HepG2 (cell line): ENCODE measurements at regions not wholly inside any gene's neighbourhood (a gene's known extent, or its start where the extent isn't known, plus 50 kb on each side); places are given as distances from the start of the nearest gene placed in this dataset.

Source experiments
- ATAC-seq: fragments of 200-7000 bp; cut with Tn5 transposase; 3 replicates; pipeline ENCODE4 v1.9.1; 2020; ENCODE audit warnings: mild to moderate bottlenecking, moderate library complexity
- BruUV-seq: library from RNA; stranded (reverse); fragments of 400-500 nt; replicated peaks from 2 replicates; lab custom pipeline; 2021; lab: Mats Ljungman, UMichigan
- CTCF ChIA-PET: fragments of 300-600 bp; formaldehyde crosslinking; extraction: SDS; loops from one replicate; lab custom pipeline; 2021; ENCODE audit warnings: low total read pairs, inconsistent platforms, low intra/inter-chr PET ratio; lab: Yijun Ruan, JAX
- POLR2A ChIA-PET: fragments of 350-600 bp; sonication (Branson Sonifier 250); formaldehyde crosslinking; loops from one replicate; lab custom pipeline; 2020; ENCODE audit warnings: antibody characterized with exemption, inconsistent platforms; lab: Yijun Ruan, JAX
- DNase-seq: peaks from one replicate; pipeline ENCODE4 v3.0.0-alpha.2; 2015; ENCODE audit warnings: low spot score
- FAIRE-seq: peaks from 3 replicates; lab custom pipeline; 2011; peaks lifted over from hg19 to GRCh38; lab: Jason Lieb, UNC
- H2AFZ ChIP-seq: one replicate; pipeline ENCODE4 v1.6.1; 2011; ENCODE audit warnings: low read length, inconsistent platforms
- H3K27ac ChIP-seq: fragments of 300-600 bp; 3 replicates; pipeline ENCODE4 v1.8.0; 2011; ENCODE audit warnings: mixed run types, mild to moderate bottlenecking, mixed read lengths, low read length, inconsistent platforms; ENCODE audit not compliant: insufficient read depth; ENCODE audit errors: extremely low read length
- H3K27me3 ChIP-seq, 2 experiments: fragments of 200-600 bp in 1 of 2; 2 replicates in 1 of 2; 3 replicates in 1 of 2; pipeline versions ENCODE4 v1.6.0 to v1.8.0; 2011; ENCODE audit warnings: low read length in 2 of 2, mild to moderate bottlenecking in 2 of 2, moderate library complexity in 2 of 2, inconsistent platforms in 1 of 2; ENCODE audit not compliant: insufficient read depth in 2 of 2, control insufficient read depth in 1 of 2
- H3K36me3 ChIP-seq, 2 experiments: fragments of 200-600 bp in 1 of 2; replicated peaks in 1 of 2; 2 replicates in 1 of 2; 3 replicates in 1 of 2; pipeline versions ENCODE4 v1.5.1 to v1.8.0; 2011; ENCODE audit warnings: low read length in 2 of 2, inconsistent platforms in 1 of 2; ENCODE audit not compliant: insufficient read depth in 2 of 2, control insufficient read depth in 1 of 2
- H3K4me1 ChIP-seq: 2 replicates; pipeline ENCODE4 v1.5.1; 2012; ENCODE audit warnings: low read length, inconsistent platforms; ENCODE audit not compliant: insufficient read depth
- H3K4me2 ChIP-seq: 2 replicates; pipeline ENCODE4 v1.6.0; 2011; ENCODE audit warnings: low read depth, low read length, inconsistent platforms
- H3K4me3 ChIP-seq, 3 experiments: fragments of 200-600 bp in 1 of 3; sonication (generic), shearing (Covaris generic) in 1 of 3; replicated peaks in 1 of 3; 2 replicates each; pipeline ENCODE4 v1.5.1; 2011 to 2016; ENCODE audit warnings: low read length in 3 of 3, inconsistent platforms in 2 of 3, low read depth in 2 of 3, mild to moderate bottlenecking in 2 of 3, control low read depth in 1 of 3, mixed read lengths in 1 of 3; ENCODE audit not compliant: insufficient read depth in 1 of 3
- H3K79me2 ChIP-seq: one replicate; pipeline ENCODE4 v1.6.1; 2011; ENCODE audit warnings: low read length, inconsistent platforms; ENCODE audit not compliant: insufficient read depth
- H3K9ac ChIP-seq: 2 replicates; pipeline ENCODE4 v1.6.0; 2011; ENCODE audit warnings: mild to moderate bottlenecking, low read depth, low read length, inconsistent platforms; ENCODE audit not compliant: insufficient read depth
- H3K9me3 ChIP-seq: 2 replicates; pipeline ENCODE4 v1.5.1; 2012; ENCODE audit warnings: mild to moderate bottlenecking, low read length
- H4K20me1 ChIP-seq: 2 replicates; pipeline ENCODE4 v1.6.0; 2011; ENCODE audit warnings: inconsistent platforms, mild to moderate bottlenecking, low read length, moderate library complexity; ENCODE audit not compliant: insufficient read depth
- DMTF1 ChIP-seq: sonication (generic); formaldehyde crosslinking; IDR thresholded peaks from 2 replicates; pipeline ENCODE4 v1.4.0; 2020; ENCODE audit warnings: mild to moderate bottlenecking, missing genetic modification reagents
- ELF4 ChIP-seq: sonication (generic); formaldehyde crosslinking; IDR thresholded peaks from 2 replicates; pipeline ENCODE4 v1.5.0; 2020; ENCODE audit warnings: missing genetic modification reagents, mild to moderate bottlenecking, moderate library complexity, borderline replicate concordance
- MTF1 ChIP-seq: sonication (generic); formaldehyde crosslinking; IDR thresholded peaks from 2 replicates; pipeline ENCODE4 v1.5.0; 2020; ENCODE audit warnings: missing genetic modification reagents
- SRSF4 ChIP-seq: fragments of 200-400 bp; formaldehyde crosslinking; IDR thresholded peaks from one replicate; pipeline ENCODE4 v1.6.1; 2018; ENCODE audit warnings: mild to moderate bottlenecking, low read depth, low read length, moderate library complexity; ENCODE audit not compliant: poor library complexity, severe bottlenecking
- TRIM24 ChIP-seq: sonication (generic); formaldehyde crosslinking; IDR thresholded peaks from 2 replicates; pipeline ENCODE4 v1.8.0; 2022; ENCODE audit warnings: mild to moderate bottlenecking, missing genetic modification reagents
- ZFP62 ChIP-seq: sonication (generic); formaldehyde crosslinking; IDR thresholded peaks from 2 replicates; pipeline ENCODE4 v1.4.0; 2020; ENCODE audit warnings: missing genetic modification reagents
- WGBS: methylation state at CpG from one replicate; pipeline ENCODE4 v1.1.6; 2017; ENCODE audit warnings: low lambda C conversion rate; 5-methylcytosine and 5-hydroxymethylcytosine counted together
- in situ Hi-C: cut with HindIII; loops from 2 replicates; pipeline ENCODE4 v1.10.0; 2017; ENCODE audit warnings: low pct_unique_long_range_greater_than_20kb; ENCODE audit not compliant: extremely low pct_ligation_motif_present
- intact Hi-C: fragments of 100-400 bp; cut with micrococcal nuclease; formaldehyde crosslinking; loops from one replicate; pipeline ENCODE4 v1.10.0; 2022; ENCODE audit not compliant: unreplicated experiment
- TF ChIP-seq, protein P1 (sequence below): sonication (generic); formaldehyde crosslinking; IDR thresholded peaks from 2 replicates; pipeline ENCODE4 v1.8.0; 2022; ENCODE audit warnings: missing genetic modification reagents, mild to moderate bottlenecking, inconsistent platforms, borderline replicate concordance

GRCh38 chr5:3268760-3269330 lies 326.8 kb upstream of the IRX1 start:
- no peaks in the 10 kb centered on the region; a peak in 1 of 5 replicates for H3K27me3 ChIP-seq
- intact Hi-C loops: no loop called here
- H4K20me1 ChIP-seq: no peaks in the 10 kb centered on the region
- TF ChIP-seq, protein P1, sequence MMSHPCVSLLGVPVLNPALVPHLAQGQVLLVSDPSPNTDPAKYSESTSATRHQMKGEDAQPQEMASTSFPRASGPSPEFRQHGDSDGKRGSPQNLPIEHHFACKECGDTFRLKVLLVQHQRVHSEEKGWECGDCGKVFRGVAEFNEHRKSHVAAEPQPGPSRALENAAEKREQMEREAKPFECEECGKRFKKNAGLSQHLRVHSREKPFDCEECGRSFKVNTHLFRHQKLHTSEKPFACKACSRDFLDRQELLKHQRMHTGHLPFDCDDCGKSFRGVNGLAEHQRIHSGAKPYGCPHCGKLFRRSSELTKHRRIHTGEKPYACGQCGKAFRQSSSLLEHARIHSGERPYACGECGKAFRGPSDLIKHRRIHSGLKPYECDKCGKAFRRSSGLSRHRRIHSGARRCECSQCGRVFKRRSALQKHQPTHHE (CRISPR knock-in tag): no peak
- TF ChIP-seq TRIM24 (no peak), MTF1 (no peak), DMTF1 (CRISPR knock-in tag) (no peak), ZFP62 (CRISPR knock-in tag) (no peak), ELF4 (CRISPR knock-in tag) (no peak), SRSF4 (no peak)
- no peak overlapping the region for H2AFZ ChIP-seq
- DNase-seq (no peak), ATAC-seq (no peak), FAIRE-seq (no peak)
- no peaks in the 10 kb centered on the region for H3K4me1 ChIP-seq
- no peaks in the 10 kb centered on the region for H3K9me3 ChIP-seq
- ChIA-PET CTCF (no interaction called here), POLR2A (no interaction called here)
- no TSS peak for BruUV-seq
- H3K4me3 ChIP-seq: no peak overlapping the region
- H3K36me3 ChIP-seq: no peaks in the 10 kb centered on the region
- H3K4me2 ChIP-seq: no peak overlapping the region
- H3K9ac ChIP-seq: no peak overlapping the region
- WGBS: 8% methylated on average over 6 of the region's 9 CpGs
- H3K27ac ChIP-seq: no peak overlapping the region
- no peaks in the 10 kb centered on the region for H3K79me2 ChIP-seq
- in situ Hi-C loops: no loop called here
